NCI-H1417 treated with DMSO at 0.1 percent for 48 hours (cell line): ENCODE measurements at regions not wholly inside any gene's neighbourhood (a gene's known extent, or its start where the extent isn't known, plus 50 kb on each side); places are given as distances from the start of the nearest gene placed in this dataset.

ENCODE experiments used
- DNase-seq: peaks from one replicate; lab custom pipeline; 2025; lab: John Stamatoyannopoulos, UW

- no peak for DNase-seq
These were observed 158.8 kb upstream of the SLC39A10 start for GRCh38 chr2:195498176-195498575.

DNA sequence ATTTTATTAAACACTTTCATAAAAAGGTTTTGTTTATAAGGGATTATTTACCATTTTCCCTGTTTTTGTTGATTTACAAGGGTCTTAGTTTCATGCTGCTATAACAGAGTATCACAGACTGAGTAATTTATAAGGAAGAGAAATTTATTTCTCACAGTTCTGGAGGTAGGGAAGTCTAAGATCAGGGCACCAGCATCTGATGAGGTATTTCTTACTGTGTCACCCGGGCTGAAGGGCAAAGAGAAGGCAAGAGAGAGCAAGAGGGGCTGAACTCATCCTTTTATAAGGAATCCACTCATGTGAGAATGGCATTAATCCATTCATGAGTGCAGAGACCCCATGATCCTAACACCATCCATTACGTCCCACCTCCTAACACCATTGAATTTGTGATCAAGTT lies 160.0 kb upstream of the SLC39A10 start:
- DNase-seq: no peak

DNA sequence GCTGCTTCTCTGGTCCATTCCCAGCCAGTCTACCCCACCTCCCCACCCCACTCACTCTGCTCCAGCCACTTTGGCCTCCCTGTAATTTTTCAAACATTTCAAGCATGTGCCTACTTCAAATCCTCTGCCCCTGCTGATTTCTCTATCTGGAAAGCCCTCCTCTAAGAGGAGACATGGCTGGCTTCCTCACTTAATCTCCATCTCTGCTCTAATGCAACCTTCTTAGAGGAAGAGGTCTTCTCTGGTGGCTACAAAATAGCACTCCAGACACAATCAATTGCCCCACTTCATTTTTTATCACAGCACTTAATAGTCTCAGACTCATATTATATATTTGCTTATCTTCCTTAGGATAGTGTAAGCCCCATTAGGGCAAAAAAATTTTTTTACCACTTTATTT lies 161.1 kb upstream of the SLC39A10 start:
- no peak for DNase-seq

DNA sequence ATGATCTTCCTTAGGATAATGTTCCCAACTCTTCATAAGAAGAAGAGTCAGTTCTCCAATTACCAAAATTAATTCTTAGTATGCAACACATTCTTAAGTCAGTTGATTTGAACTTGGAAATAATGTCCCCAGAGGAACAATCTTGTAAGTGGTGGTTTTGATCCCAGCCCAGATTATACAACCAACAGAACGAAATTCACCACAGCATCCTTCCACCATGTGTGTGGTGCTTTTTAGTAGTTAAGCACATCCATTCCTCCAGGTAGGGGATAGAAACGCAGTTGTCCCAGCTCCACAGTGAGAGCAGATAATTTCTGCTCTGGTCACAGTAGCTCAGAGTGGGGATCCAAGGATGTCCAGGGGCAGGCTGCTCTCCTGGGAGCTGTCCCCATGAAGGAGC lies 161.7 kb upstream of the SLC39A10 start:
- DNase-seq: no peak

GRCh38 chr2:195494451-195494850 lies 162.6 kb upstream of the SLC39A10 start:
- DNase-seq: no peak

DNA sequence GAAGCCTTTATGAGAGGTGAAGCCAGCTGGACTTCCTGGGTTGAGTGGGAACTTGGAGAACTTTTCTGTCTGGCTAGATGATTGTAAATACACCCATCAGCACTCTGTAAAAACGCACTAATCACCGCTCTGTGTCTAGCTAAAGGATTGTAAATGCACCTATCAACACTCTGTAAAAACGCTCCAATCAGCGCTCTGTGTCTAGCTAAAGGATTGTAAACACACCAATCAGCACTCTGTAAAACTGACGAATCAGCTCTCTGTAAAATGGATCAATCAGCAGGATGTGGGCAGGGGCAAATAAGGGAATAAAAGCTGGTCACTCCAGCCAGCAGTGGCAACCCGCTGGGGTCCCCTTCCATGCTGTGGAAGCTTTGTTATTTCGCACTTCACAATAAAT lies 163.6 kb upstream of the SLC39A10 start:
- DNase-seq: no peak

DNA sequence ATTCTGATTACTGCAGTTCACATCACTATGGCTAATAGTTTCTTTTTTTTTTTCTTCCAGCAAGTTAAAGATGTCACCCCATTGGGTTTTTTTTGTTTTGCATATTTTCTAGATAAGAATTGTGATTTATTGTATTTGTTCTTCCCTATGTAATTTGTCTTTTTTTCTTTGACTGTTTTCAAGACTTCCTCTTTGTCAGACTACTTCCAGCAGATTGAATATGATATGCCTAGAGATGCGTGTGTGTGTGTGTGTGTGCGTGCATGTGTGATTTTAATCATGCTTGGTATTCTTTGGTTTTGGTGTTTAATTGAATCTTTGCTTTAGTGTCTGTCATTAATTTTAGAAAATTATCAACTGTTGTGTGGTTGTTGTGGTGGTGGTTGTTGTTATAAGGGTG lies 166.7 kb upstream of the SLC39A10 start:
- no peak for DNase-seq

DNA sequence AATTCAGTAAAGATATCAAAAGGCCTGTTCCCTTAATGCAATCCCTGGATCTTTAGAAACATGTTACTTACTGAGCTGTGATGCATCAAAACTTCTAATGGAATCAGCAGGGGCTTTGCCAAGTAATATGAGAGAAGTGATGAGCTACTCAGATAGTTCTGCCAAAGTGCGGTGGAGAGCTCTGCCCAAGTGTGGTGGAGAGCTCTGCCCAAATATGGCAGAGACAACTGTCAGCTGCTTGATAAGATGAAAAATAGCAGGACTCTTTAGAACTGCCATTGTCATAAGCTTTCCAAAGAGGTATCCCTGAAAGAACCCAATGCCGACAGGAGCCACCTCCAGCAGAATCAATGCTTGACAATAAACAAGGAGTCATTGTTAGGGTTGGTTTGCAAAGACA lies 167.9 kb upstream of the SLC39A10 start:
- no peak for DNase-seq

- no peak for DNase-seq
These were observed 168.5 kb upstream of the SLC39A10 start for GRCh38 chr2:195488567-195488966.

GRCh38 chr2:195486987-195487644 lies 169.9 kb upstream of the SLC39A10 start:
- no peak for DNase-seq

- DNase-seq: no peak
These were observed 170.5 kb upstream of the SLC39A10 start for GRCh38 chr2:195486520-195486919.

GRCh38 chr2:195482010-195482409 lies 175.0 kb upstream of the SLC39A10 start:
- DNase-seq: no peak

DNA sequence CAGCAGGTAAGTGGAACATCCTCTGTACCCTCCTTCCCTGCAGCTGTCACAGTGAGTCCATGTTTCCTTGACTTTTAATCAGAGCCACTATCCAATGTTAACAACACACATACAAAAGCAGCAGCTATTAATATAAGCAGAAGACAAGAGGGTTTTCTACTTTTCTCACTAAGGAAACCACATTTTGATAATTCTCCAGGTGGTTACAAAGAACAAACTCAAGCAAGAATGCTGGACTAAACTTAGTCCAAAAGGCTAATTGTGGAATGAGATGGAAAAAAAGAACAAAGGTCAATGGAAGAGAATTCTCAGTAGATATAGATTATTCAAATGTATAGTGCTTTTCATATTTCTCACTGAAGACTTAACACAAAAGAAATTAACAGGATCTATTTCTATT lies 176.9 kb upstream of the SLC39A10 start:
- no peak for DNase-seq

DNA sequence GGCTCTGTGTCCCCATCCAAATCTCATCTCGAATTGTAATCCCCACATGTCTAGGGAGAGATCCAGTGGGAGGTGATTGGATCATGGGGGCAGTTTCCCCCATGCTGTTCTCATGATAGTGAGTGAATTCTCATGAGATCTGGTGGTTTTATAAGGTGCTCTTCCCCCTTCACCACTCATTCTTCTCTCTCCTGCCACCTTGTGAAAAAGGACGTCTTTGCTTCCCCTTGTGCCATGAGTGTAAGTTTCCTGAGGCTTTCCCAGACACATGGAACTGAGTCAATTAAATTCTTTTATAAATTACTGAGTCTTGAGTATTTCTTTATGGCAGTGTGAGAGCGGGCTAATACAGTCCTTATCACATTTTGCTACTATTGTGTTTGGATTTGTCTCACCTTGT lies 177.6 kb upstream of the SLC39A10 start:
- DNase-seq: no peak

DNA sequence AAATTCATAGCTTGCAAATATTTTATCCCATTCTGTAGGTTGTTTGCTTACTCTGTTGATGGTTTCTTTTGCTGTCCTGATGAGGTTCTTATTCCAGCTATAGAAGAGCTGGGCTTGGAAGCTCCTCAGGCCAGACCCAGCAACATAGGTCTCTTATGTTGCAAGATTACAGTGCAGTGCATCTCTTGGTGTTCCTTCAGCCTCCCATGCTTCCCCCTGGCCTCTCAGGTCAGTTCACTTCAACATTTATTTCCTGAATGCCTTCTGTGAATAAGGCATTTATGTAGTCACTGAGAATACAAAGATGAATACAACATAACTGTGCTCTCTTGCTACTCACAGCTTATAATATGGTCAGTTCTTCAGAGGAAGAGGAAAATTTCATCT lies 179.0 kb upstream of the SLC39A10 start:
- no peak for DNase-seq

GRCh38 chr2:195477248-195477995 lies 179.6 kb upstream of the SLC39A10 start:
- DNase-seq: no peak

GRCh38 chr2:195475336-195475735 lies 181.7 kb upstream of the SLC39A10 start:
- no peak for DNase-seq

- DNase-seq: no peak
These were observed 183.2 kb upstream of the SLC39A10 start for GRCh38 chr2:195473862-195474261.

DNA sequence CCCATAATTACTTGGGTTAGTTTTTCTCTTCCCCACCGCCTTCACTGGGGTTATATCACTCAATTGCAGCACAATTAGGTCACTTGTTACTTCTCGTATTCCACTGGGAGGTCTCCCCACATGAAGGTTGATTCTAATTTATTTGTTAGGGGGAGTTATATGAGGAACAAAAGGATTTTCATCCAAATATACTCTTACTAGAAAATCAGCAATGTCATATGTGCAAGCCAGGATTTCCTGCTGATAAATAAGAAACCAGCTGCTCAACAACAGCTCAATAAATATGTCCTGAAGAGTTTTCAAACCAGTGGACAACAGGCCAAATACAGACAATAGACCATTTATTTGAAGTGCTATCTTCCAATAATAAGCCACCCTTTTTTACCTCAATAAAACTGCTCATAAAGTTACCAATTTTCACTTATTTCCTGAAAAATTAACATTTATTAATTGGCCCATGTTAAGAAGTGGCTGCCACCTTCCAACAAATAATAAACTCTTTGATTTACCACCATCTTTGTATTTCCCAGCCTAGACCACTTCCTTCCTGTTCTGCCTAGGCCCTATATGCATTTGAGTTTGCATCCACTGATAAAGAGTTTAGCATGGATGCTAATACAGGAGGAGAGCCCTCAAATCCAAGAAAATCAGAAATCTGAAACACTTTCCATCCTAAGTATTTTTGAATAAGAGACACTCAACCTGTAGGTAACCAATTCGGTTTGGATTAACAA lies 184.4 kb upstream of the SLC39A10 start:
- DNase-seq: no peak

DNA sequence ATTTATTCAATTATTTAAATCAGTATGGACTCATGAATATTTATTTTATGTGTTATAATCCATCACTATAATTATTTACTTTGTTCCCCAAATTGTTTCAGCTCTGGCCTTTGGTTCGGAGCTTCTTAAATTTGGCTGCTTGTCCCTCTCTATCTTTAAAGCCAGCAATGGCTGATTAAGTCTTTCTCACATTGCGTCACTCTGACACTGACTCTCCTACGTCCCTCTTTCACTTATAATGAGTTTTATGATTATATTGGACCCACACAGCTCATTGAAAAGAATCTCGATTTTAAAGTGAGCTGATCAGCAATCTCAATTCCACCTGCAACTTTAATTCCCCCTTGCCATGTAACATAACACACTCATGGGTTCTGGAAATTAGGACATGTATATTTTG lies 185.2 kb upstream of the SLC39A10 start:
- DNase-seq: no peak

- DNase-seq: no peak
These were observed 185.9 kb upstream of the SLC39A10 start for GRCh38 chr2:195471163-195471562.

DNA sequence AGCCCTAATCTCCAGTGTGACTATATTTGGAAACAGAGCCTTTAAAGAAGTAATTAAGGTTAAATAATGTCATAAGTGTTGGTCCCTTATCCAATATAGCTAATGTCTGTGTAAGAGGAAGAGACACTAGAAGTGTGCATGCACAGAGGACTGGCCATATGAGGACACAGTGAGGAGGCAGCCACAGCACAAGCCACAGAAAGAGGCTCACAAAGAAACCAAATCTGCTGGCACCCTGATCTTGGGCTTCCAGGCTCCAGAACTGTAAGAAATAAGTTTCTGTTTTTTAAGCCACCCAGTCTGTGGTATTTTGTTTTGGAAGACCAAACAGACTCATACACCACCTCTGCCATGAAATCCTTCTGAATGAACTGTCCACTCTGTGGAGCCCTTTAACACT lies 186.4 kb upstream of the SLC39A10 start:
- no peak for DNase-seq

DNA sequence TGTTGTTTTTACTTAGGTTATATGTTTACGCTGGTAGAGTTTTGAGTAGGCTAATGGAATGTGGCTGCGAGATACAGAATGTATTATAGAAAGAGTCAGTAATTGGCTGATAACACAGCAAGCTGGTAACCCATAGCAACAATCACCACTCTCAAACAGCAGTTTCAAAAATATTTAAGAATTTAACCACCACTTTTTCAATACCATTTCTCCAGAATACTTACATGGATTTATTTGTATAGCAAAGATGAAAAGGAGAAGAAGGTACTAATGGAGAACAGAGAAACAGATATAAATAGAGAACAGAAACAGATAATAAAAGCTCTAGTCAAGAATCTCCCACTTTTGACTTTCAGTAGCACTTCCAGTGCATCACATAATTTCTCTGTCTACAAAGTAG lies 188.3 kb upstream of the SLC39A10 start:
- no peak for DNase-seq
